ENCODE measurements at regions not wholly inside any gene's neighbourhood (a gene's known extent, or its start where the extent isn't known, plus 50 kb on each side); places are given as distances from the start of the nearest gene placed in this dataset.

DNA sequence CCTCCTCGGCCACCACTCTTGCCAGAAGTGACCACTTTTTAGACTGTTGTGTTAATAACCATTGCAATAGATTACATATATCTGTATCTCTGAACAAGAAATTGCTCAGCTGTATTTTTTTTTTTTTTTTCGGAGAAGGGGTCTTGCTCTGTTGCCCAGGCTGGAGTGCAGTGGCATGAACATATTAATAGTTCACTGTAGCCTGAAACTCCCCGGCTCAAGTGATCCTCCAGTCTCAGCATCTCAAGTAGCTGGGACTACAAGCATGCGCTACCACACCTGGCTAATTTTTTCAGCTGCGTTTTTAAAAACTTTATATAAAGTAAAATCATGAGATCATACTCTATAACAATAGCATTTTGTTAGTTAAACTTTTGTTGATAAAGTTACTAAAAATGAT is 609.0 kb downstream of the ZNF385D start:
- no peak for DNase-seq (ENCODE audit: low read depth in 1 of 2, low spot score in 1 of 2)

DNA sequence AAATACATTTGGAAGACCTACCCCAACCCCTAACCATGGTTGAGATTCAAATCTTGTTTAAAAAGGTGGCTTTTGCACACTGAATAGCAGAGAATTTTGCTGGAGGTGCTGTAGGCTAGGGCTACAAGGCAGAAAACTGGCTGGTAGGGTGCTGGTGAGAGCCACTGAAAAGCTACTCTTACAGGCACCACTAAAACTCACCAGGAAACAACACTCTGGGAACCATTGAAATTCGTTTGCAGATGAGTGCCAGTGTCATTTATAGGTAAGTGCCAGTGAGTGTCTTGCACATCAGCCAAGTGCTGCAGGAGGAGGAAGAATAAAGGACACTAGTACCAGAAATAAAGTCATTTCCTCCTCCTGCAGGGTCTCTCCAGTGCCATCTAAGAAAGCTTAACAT is 610.2 kb downstream of the ZNF385D start:
- DNase-seq (ENCODE audit: low read depth in 1 of 2, low spot score in 1 of 2): no peak

GRCh38 chr3:21138085-21138484 is 612.9 kb downstream of the ZNF385D start:
- DNase-seq (ENCODE audit: low read depth in 1 of 2, low spot score in 1 of 2): no peak

- DNase-seq (ENCODE audit: low read depth in 1 of 2, low spot score in 1 of 2): no peak
Measured at GRCh38 chr3:21132896-21133295, 618.1 kb downstream of the ZNF385D start.

GRCh38 chr3:21120826-21121225 is 630.2 kb downstream of the ZNF385D start:
- DNase-seq (ENCODE audit: low read depth in 1 of 2, low spot score in 1 of 2): no peak

DNA sequence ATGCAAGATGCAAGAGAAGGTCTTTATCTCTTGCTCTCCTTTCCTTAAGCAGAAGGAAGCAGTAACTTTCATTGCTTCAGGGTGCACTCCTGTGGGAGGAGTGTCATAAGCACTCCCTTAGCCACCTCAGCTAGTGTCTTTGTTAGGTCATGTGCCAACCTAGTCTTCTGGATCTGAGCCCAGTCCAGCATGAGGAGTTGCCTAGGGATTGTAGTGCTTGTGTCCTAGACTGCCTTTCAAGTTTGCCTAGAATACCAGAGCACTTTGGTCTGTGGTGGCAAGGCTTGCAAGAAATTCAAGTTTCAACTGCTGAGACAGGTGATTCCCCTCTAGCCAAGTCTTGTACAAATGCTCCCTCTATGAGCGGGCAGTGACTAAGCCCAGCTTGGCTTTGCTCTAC is 633.6 kb downstream of the ZNF385D start:
- DNase-seq (ENCODE audit: low read depth in 1 of 2, low spot score in 1 of 2): no peak

GRCh38 chr3:21109056-21109455 is 642.0 kb downstream of the ZNF385D start:
- no peak for DNase-seq (ENCODE audit: low read depth in 1 of 2, low spot score in 1 of 2)

DNA sequence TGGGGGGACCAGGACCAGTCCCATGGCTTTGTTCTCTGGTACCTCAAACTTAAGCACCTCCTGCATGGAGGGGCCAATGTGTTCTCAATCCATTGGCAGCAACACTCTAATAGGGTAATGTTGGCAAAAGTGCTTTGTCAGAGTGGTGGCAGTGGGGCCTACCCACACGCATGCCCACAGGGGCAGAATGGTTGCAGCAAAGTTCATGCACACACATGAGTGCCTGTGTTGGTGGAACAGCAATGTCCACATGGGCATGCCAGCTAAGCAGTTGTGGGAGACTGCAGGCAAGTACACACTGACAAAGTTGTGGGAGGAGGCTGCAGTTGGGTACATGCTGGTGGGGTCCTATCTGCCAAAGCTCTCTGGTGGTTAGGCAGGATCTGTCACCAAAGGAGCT is 645.2 kb downstream of the ZNF385D start:
- no peak for DNase-seq (ENCODE audit: low read depth in 1 of 2, low spot score in 1 of 2)

- no peak for DNase-seq (ENCODE audit: low read depth in 1 of 2, low spot score in 1 of 2)
Measured at GRCh38 chr3:21100656-21101359, 650.2 kb downstream of the ZNF385D start.

DNA sequence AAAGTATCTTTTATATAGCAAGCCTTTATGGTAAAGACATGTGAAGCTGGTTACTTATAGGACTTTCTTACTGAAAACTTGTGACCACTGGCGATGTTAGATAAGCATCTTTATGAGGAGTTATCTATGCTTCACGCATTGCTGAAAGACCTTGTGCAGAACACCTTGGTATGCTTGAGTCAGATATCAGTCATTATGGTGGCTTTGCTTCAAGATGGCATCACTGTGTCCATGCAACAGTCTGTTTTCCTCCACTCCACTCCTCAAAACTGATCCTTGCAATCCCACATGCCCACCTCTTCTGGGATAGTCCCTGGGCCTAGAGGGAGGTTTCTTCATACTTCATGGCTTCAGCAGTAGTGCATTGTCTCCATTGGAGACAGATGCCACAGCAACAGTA is 656.3 kb downstream of the ZNF385D start:
- no peak for DNase-seq (ENCODE audit: low read depth in 1 of 2, low spot score in 1 of 2)

DNA sequence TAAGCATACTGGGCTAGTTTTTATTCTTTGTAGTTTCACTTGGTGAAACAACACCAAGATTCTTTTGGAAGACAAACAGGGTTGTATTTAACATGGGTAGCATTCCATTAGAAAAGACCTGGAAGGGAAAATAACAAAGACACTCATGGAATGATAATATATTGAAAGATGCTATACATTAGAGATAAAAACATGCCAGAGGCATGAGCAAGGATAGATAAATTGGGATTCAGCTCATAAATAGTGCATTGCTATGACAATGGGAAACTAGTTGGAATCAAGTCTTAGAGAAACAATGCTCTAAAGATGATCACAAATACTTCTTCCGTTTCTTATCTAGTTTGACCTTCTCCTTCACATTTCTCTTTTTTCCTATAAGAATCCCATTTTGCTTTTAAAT is 677.4 kb downstream of the ZNF385D start:
- DNase-seq (ENCODE audit: low read depth in 1 of 2, low spot score in 1 of 2): no peak

DNA sequence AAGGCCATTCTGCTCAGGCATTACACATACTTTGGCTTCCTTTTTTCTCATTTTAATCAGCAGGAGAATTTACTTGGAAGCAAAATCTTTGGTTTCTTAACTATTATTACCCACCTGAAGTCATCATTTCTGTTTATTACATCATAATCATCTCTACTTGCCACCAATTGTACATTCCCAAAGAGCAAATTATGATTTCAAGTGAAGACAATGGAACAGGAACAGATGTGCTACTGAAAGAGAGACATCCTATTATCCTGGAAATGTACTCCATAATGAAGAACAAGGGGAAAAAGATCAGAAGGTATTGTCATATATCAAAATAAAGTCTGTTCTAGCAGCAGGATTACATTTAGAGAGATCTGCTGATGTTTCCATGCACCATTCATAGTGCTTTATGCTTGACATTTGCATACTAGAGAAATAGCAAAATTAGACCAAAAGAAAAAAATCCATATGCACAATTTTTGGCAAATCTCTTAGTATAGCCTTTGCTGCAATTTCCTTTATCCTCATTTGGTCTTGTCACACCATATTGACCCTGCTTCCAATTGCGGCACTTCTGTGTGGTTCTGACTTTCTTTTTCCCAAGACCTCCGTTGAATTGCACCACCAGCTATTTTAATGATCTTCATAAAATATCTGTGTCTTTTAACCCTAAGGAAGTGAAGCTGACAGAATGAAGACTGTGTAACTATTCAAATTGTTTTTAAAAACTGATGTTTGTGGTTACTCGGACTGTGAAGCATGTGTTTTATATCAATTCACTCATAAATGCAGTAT is 683.8 kb downstream of the ZNF385D start:
- DNase-seq (ENCODE audit: low read depth in 1 of 2, low spot score in 1 of 2): no peak

DNA sequence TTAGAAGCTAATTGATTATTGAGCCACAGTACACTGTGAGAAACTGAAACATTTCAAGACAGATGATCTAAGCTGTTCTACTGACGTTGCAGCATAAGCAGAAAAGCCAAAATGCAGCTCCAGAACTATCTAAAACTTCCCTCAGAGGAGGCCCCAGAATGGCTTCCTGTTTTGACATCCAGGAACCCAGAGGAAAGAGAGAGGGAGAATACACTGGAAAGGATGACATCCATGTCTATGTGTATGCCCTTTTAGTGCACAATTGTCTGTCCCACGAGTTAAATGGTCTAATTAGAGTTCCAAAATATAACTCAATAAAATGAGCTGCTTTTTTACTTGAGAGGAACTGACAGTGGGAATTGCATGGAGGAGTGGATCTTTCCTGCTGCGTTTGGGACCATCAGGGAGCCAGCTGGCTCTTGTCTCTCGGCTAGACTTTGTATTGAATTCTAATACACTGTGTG is 688.1 kb downstream of the ZNF385D start:
- DNase-seq (ENCODE audit: low read depth in 1 of 2, low spot score in 1 of 2): no peak

GRCh38 chr3:21059404-21059803 is 691.6 kb downstream of the ZNF385D start:
- no peak for DNase-seq (ENCODE audit: low read depth in 1 of 2, low spot score in 1 of 2)

DNA sequence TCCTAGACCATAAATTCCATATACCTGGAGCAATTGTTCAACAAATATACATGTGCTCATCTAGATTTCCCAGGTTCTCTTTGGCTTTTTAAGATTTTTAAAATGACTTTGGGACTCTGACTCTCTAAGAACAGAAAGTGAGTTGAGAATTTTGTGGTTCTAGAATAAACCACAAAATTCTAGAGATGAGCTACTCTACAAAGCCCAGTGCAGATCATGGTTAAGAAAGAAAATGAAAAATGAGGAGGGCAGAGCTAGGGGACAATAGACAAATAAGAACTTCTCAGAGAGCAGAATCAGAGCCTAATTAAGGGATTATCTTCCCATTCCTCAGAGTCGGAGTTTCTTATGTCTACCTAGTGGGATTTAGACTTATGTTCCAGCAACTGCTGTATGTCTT is 694.7 kb downstream of the ZNF385D start:
- no peak for DNase-seq (ENCODE audit: low read depth in 1 of 2, low spot score in 1 of 2)

GRCh38 chr3:21055015-21055414 is 696.0 kb downstream of the ZNF385D start:
- no peak for DNase-seq (ENCODE audit: low read depth in 1 of 2, low spot score in 1 of 2)

- DNase-seq (ENCODE audit: low read depth in 1 of 2, low spot score in 1 of 2): no peak
Measured at GRCh38 chr3:21054064-21054463, 696.9 kb downstream of the ZNF385D start.

- DNase-seq (ENCODE audit: low read depth in 1 of 2, low spot score in 1 of 2): no peak
Measured at GRCh38 chr3:21049334-21050062, 701.5 kb downstream of the ZNF385D start.

DNA sequence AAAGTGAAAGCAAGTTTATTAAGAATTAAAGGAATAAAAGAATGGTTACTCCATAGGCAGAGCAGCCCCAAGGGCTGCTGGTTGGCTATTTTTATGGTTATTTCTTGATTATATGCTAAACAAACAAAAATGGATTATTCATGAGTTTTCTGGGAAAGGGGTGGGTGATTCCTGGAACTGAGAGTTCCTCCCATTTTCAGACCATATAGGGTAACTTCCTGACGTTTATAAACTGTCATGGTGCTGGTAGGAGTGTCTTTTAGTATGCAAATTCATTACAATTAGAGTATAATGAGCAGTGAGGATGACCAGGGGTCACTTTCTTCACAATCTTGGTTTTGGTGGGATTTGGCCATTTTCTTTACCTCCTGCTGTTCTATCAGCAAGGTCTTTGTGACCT is 707.9 kb downstream of the ZNF385D start:
- no peak for DNase-seq (ENCODE audit: low read depth in 1 of 2, low spot score in 1 of 2)

GRCh38 chr3:21042184-21042583 is 708.8 kb downstream of the ZNF385D start:
- DNase-seq (ENCODE audit: low read depth in 1 of 2, low spot score in 1 of 2): no peak

- DNase-seq (ENCODE audit: low read depth in 1 of 2, low spot score in 1 of 2): no peak
Measured at GRCh38 chr3:21041621-21042020, 709.4 kb downstream of the ZNF385D start.

DNA sequence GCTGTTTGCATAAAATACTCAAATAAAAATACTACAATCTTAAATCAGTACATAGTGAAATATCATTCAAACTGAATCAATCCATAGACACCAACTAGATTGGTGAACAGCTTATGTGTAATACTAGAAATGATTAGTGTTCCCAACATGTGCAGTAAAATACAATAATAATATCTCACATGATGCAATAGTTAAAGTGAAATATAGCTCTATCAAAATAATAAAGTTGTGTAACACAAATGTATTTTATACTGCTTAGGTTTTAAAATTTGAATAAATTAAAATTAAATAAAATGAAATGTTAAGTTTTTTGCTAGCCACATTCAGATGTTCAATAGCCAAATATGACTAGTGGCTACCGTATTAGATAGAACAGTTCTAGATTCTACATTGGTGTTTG is 714.1 kb downstream of the ZNF385D start:
- DNase-seq (ENCODE audit: low read depth in 1 of 2, low spot score in 1 of 2): no peak
